OCI-LY7 (cell line): ENCODE measurements at regions not wholly inside any gene's neighbourhood (a gene's known extent, or its start where the extent isn't known, plus 50 kb on each side); places are given as distances from the start of the nearest gene placed in this dataset.

ENCODE experiments used
- BruUV-seq: library from RNA; stranded (reverse); fragments of 400-500 nt; replicated peaks from 2 replicates; lab custom pipeline; 2021; lab: Mats Ljungman, UMichigan
- CTCF ChIA-PET: fragments of 300-600 bp; sonication (Branson Sonifier 250); formaldehyde crosslinking; loops from one replicate; lab custom pipeline; 2022; ENCODE audit warnings: antibody characterized with exemption; ENCODE audit not compliant: unreplicated experiment; lab: Charles Lee
- POLR2A ChIA-PET: fragments of 300-600 bp; sonication (Branson Sonifier 250); formaldehyde crosslinking; loops from one replicate; lab custom pipeline; 2022; ENCODE audit warnings: antibody characterized with exemption; lab: Charles Lee
- DNase-seq: peaks from one replicate; pipeline ENCODE4 v3.0.0-alpha.2; 2015; ENCODE audit warnings: low spot score
- H2AFZ ChIP-seq: fragments of 200-600 bp; sonication (generic), shearing (Covaris generic); 2 replicates; pipeline ENCODE4 v1.6.1; 2014; ENCODE audit warnings: mild to moderate bottlenecking, antibody characterized with exemption, low read length, moderate library complexity
- H3K27ac ChIP-seq: fragments of 200-600 bp; sonication (generic); 2 replicates; pipeline ENCODE4 v1.5.1; 2014; ENCODE audit warnings: mixed run types, low read depth, mild to moderate bottlenecking, moderate library complexity, low read length, inconsistent platforms; ENCODE audit not compliant: poor library complexity, severe bottlenecking
- H3K36me3 ChIP-seq: fragments of 200-600 bp; sonication (generic); 2 replicates; pipeline ENCODE4 v1.6.1; 2014; ENCODE audit warnings: mild to moderate bottlenecking, antibody characterized with exemption, low read length, moderate library complexity, mixed read lengths; ENCODE audit not compliant: insufficient read depth
- H3K4me1 ChIP-seq: fragments of 200-600 bp; sonication (generic); 2 replicates; pipeline ENCODE4 v1.5.1; 2014; ENCODE audit warnings: mild to moderate bottlenecking, low read length; ENCODE audit not compliant: insufficient read depth, poor library complexity, severe bottlenecking
- H3K4me2 ChIP-seq: fragments of 200-600 bp; sonication (generic); 2 replicates; pipeline ENCODE4 v1.6.1; 2014; ENCODE audit warnings: mild to moderate bottlenecking, low read length
- H3K4me3 ChIP-seq: fragments of 200-600 bp; sonication (generic); 2 replicates; pipeline ENCODE4 v1.5.1; 2014; ENCODE audit warnings: mild to moderate bottlenecking, low read depth, low read length; ENCODE audit not compliant: poor library complexity, severe bottlenecking
- H3K79me2 ChIP-seq: fragments of 200-600 bp; sonication (generic); 2 replicates; pipeline ENCODE4 v1.6.1; 2016; ENCODE audit warnings: low read depth, mild to moderate bottlenecking, low read length, moderate library complexity, mixed read lengths; ENCODE audit not compliant: insufficient read depth
- H3K9me2 ChIP-seq: fragments of 200-600 bp; sonication (generic); 2 replicates; pipeline ENCODE4 v1.6.1; 2016; ENCODE audit warnings: mild to moderate bottlenecking, low read length, mixed read lengths; ENCODE audit not compliant: insufficient read depth
- H3K9me3 ChIP-seq: fragments of 200-600 bp; sonication (generic); 2 replicates; pipeline ENCODE4 v1.6.1; 2014; ENCODE audit warnings: mild to moderate bottlenecking, mixed run types, low read length, mixed read lengths
- H4K20me1 ChIP-seq: fragments of 200-600 bp; sonication (generic); 2 replicates; pipeline ENCODE4 v1.6.1; 2014; ENCODE audit warnings: mild to moderate bottlenecking, antibody characterized with exemption, low read length, moderate library complexity, mixed read lengths; ENCODE audit not compliant: insufficient read depth
- CTCF ChIP-seq: fragments of 200-600 bp; sonication (generic); conservative IDR thresholded peaks from 2 replicates; pipeline ENCODE4 v1.5.1; 2014; ENCODE audit warnings: mild to moderate bottlenecking, antibody characterized with exemption, low read length, moderate library complexity, mixed read lengths
- EZH2phosphoT487 ChIP-seq: fragments of 200-600 bp; sonication (generic); IDR thresholded peaks from 2 replicates; pipeline ENCODE4 v1.6.1; 2018; ENCODE audit warnings: low read depth, borderline replicate concordance, mild to moderate bottlenecking, mixed run types, antibody characterized with exemption, low read length, moderate library complexity, mixed read lengths
- intact Hi-C: fragments of 100-400 bp; cut with micrococcal nuclease; formaldehyde crosslinking; loops from one replicate; pipeline ENCODE4 v1.10.0; 2022; ENCODE audit not compliant: unreplicated experiment

DNA sequence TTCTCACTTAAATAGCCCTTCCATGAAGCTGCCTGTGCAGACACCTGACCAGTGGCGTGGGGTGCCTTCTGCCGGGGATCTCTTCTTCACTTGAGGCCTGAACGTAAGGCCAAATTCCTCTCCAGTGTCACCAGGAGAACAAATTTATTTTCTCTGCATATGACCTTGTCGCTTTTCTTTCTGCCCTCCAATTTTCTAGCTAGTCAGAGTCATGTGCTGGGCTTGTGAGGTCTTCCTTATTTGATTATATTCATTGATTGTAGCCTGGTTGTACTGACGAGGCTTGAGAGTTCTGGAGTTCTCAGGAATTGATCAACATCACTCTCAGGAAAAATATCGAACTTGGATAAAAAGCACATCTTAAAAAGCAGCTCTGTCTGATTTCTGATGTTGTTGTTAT, 255.7 kb downstream of the BUB3 start:
- POLR2A ChIA-PET, result interaction anchor here (0.6 kb wide), 1 partner anchor 54 kb away, joined by 4 read pairs; no protein-coding TSS in a partner anchor
- no peak overlapping the region for H2AFZ ChIP-seq
- TF ChIP-seq CTCF, result no peak
- TF ChIP-seq EZH2phosphoT487, result no peak
- no peak overlapping the region for H3K4me2 ChIP-seq
- H3K4me1 ChIP-seq, result no peaks in the 10 kb centered on the region
- H3K79me2 ChIP-seq, result no peaks in the 10 kb centered on the region
- H3K4me3 ChIP-seq, result no peak overlapping the region
- CTCF ChIA-PET, result no interaction called here
- H4K20me1 ChIP-seq, result no peaks in the 10 kb centered on the region
- BruUV-seq, result no TSS peak
- intact Hi-C loops, result loop anchor here (10.0 kb wide), 1 partner anchor 185 kb away; no protein-coding TSS in a partner anchor
- H3K27ac ChIP-seq, result no peak overlapping the region
- H3K9me3 ChIP-seq, result peaks cover 15% of the 10 kb centered on the region; the same call in 1 of the 2 replicates
- H3K9me2 ChIP-seq, result no peaks in the 10 kb centered on the region
- H3K36me3 ChIP-seq, result no peaks in the 10 kb centered on the region; the same call in 1 of the 2 replicates
- DNase-seq, result no peak

- H3K27ac ChIP-seq, result no peak overlapping the region
- no peaks in the 10 kb centered on the region for H3K4me1 ChIP-seq
- H3K36me3 ChIP-seq, result no peaks in the 10 kb centered on the region
- TF ChIP-seq CTCF (peak; percentile 64), EZH2phosphoT487 (no peak)
- H3K9me3 ChIP-seq, result no peaks in the 10 kb centered on the region
- H3K4me3 ChIP-seq, result no peak overlapping the region
- H4K20me1 ChIP-seq, result no peaks in the 10 kb centered on the region
- H3K4me2 ChIP-seq, result no peak overlapping the region
- no TSS peak for BruUV-seq
- POLR2A ChIA-PET, result no interaction called here
- H2AFZ ChIP-seq, result no peak overlapping the region
- intact Hi-C loops, result loop anchor here (10.0 kb wide), 1 partner anchor 189 kb away; no protein-coding TSS in a partner anchor
- CTCF ChIA-PET, result no interaction called here
- peak; percentile 32 for DNase-seq
- H3K9me2 ChIP-seq, result no peaks in the 10 kb centered on the region
- H3K79me2 ChIP-seq, result no peaks in the 10 kb centered on the region
These were observed 252.8 kb upstream of the GPR26 start for GRCh38 chr10:123413353-123413752.

DNA sequence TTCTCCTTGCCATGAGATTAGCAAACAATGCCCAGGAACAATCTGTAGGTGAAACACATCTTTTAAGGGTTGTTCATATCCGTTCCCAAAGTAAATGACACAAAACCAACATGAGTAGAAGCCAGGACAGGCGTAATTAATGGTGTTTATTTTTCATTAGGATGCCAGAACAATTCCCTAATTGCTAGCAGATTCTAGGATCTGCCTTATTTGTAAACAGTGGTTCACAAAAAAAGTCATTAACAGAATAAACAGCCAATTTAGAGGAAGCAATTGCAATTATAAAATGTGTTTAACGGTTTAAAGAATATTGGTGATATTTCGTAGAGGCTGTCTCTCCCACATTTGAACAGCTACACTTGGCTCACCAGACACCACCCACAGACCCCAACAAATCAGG, 250.6 kb upstream of the GPR26 start:
- POLR2A ChIA-PET, result interaction anchor here (0.7 to 1.7 kb wide), 3 partner anchors 13 to 94 kb away, joined by 3 to 4 read pairs (median 3); no protein-coding TSS in a partner anchor
- CTCF ChIA-PET, result no interaction called here

More for the DNA sequence above, 250.6 kb upstream of the GPR26 start:
- Histone ChIP-seq H3K27ac (no peak overlapping the region), H3K4me3 (no peak overlapping the region), H3K9me2 (no peaks in the 10 kb centered on the region), H3K4me1 (no peaks in the 10 kb centered on the region), H3K79me2 (no peaks in the 10 kb centered on the region), H3K4me2 (no peak overlapping the region), H3K9me3 (no peaks in the 10 kb centered on the region), H3K36me3 (no peaks in the 10 kb centered on the region), H4K20me1 (no peaks in the 10 kb centered on the region), H2AFZ (no peak overlapping the region)
- no TSS peak for BruUV-seq
- TF ChIP-seq CTCF, result no peak
- DNase-seq, result no peak
- intact Hi-C loops, result loop anchor here (10.0 kb wide), 1 partner anchor 191 kb away; no protein-coding TSS in a partner anchor
